ENCODE measurements at regions not wholly inside any gene's neighbourhood (a gene's known extent, or its start where the extent isn't known, plus 50 kb on each side); places are given as distances from the start of the nearest gene placed in this dataset.
"Not testable (repeated sequence)": the region's sequence is repeated elsewhere in the genome, so short reads cannot be mapped to it uniquely, and the experiment has no call there.

GRCh38 chr3:32042867-32043266, 61.3 kb downstream of the ZNF860 start:
- peaks cover 20% of the 10 kb centered on the region for H3K4me1 ChIP-seq (ENCODE audit: control insufficient read depth, insufficient read depth, low read length)
- H3K36me3 ChIP-seq (ENCODE audit: control insufficient read depth, insufficient read depth, low read length, severe bottlenecking); DNase-seq (ENCODE audit: low read depth); H3K27me3 ChIP-seq (replicated peaks; ENCODE audit: control insufficient read depth, insufficient read depth, low read length); H3K4me3 ChIP-seq (ENCODE audit: low read length); H3K9ac ChIP-seq (ENCODE audit: low read length): not testable (repeated sequence)
- H3K9me3 ChIP-seq (ENCODE audit: control insufficient read depth, low read length), result peaks cover 11% of the 10 kb centered on the region

GRCh38 chr3:32045091-32045915, 61.1 kb upstream of the GPD1L start:
- Histone ChIP-seq H3K9ac (ENCODE audit: low read length) (peak overlapping the region; percentile 15), H3K9me3 (ENCODE audit: control insufficient read depth, low read length) (peaks cover 11% of the 10 kb centered on the region), H3K4me3 (ENCODE audit: low read length) (peak overlapping the region; percentile 67), H3K36me3 (ENCODE audit: control insufficient read depth, insufficient read depth, low read length, severe bottlenecking) (no peaks in the 10 kb centered on the region), H3K4me1 (ENCODE audit: control insufficient read depth, insufficient read depth, low read length) (peaks cover 15% of the 10 kb centered on the region), H3K27me3 (replicated peaks; ENCODE audit: control insufficient read depth, insufficient read depth, low read length) (no peaks in the 10 kb centered on the region)
- peak; percentile 82 for DNase-seq (ENCODE audit: low read depth)

GRCh38 chr3:32046102-32046501, 60.3 kb upstream of the GPD1L start:
- H3K9ac ChIP-seq (ENCODE audit: low read length), result no peak overlapping the region
- no peak for DNase-seq (ENCODE audit: low read depth)
- no peaks in the 10 kb centered on the region for H3K36me3 ChIP-seq (ENCODE audit: control insufficient read depth, insufficient read depth, low read length, severe bottlenecking)
- H3K4me3 ChIP-seq (ENCODE audit: low read length), result no peak overlapping the region
- no peaks in the 10 kb centered on the region for H3K27me3 ChIP-seq (replicated peaks; ENCODE audit: control insufficient read depth, insufficient read depth, low read length)
- H3K4me1 ChIP-seq (ENCODE audit: control insufficient read depth, insufficient read depth, low read length), result peaks cover 15% of the 10 kb centered on the region
- peaks cover 11% of the 10 kb centered on the region for H3K9me3 ChIP-seq (ENCODE audit: control insufficient read depth, low read length)

GRCh38 chr3:32048487-32049182, 57.8 kb upstream of the GPD1L start:
- Histone ChIP-seq H3K9me3 (ENCODE audit: control insufficient read depth, low read length) (no peaks in the 10 kb centered on the region), H3K4me1 (ENCODE audit: control insufficient read depth, insufficient read depth, low read length) (peaks cover 15% of the 10 kb centered on the region), H3K9ac (ENCODE audit: low read length) (no peak overlapping the region), H3K27me3 (replicated peaks; ENCODE audit: control insufficient read depth, insufficient read depth, low read length) (no peaks in the 10 kb centered on the region), H3K36me3 (ENCODE audit: control insufficient read depth, insufficient read depth, low read length, severe bottlenecking) (no peaks in the 10 kb centered on the region), H3K4me3 (ENCODE audit: low read length) (no peak overlapping the region)
- no peak for DNase-seq (ENCODE audit: low read depth)

- Histone ChIP-seq H3K9me3 (ENCODE audit: control insufficient read depth, low read length) (no peaks in the 10 kb centered on the region), H3K9ac (ENCODE audit: low read length) (no peak overlapping the region), H3K27me3 (replicated peaks; ENCODE audit: control insufficient read depth, insufficient read depth, low read length) (no peaks in the 10 kb centered on the region), H3K4me1 (ENCODE audit: control insufficient read depth, insufficient read depth, low read length) (peaks cover 10% of the 10 kb centered on the region), H3K36me3 (ENCODE audit: control insufficient read depth, insufficient read depth, low read length, severe bottlenecking) (no peaks in the 10 kb centered on the region), H3K4me3 (ENCODE audit: low read length) (no peak overlapping the region)
- no peak for DNase-seq (ENCODE audit: low read depth)
Observed at GRCh38 chr3:32049916-32050315, 56.5 kb upstream of the GPD1L start.

GRCh38 chr3:32052230-32052629, 54.2 kb upstream of the GPD1L start:
- H3K36me3 ChIP-seq (ENCODE audit: control insufficient read depth, insufficient read depth, low read length, severe bottlenecking); H3K4me1 ChIP-seq (ENCODE audit: control insufficient read depth, insufficient read depth, low read length); H3K9ac ChIP-seq (ENCODE audit: low read length); DNase-seq (ENCODE audit: low read depth); H3K4me3 ChIP-seq (ENCODE audit: low read length); H3K27me3 ChIP-seq (replicated peaks; ENCODE audit: control insufficient read depth, insufficient read depth, low read length); H3K9me3 ChIP-seq (ENCODE audit: control insufficient read depth, low read length): not testable (repeated sequence)

GRCh38 chr3:32052851-32053250, 53.6 kb upstream of the GPD1L start:
- H3K9me3 ChIP-seq (ENCODE audit: control insufficient read depth, low read length); H3K36me3 ChIP-seq (ENCODE audit: control insufficient read depth, insufficient read depth, low read length, severe bottlenecking); H3K9ac ChIP-seq (ENCODE audit: low read length); H3K4me3 ChIP-seq (ENCODE audit: low read length); H3K27me3 ChIP-seq (replicated peaks; ENCODE audit: control insufficient read depth, insufficient read depth, low read length); DNase-seq (ENCODE audit: low read depth); H3K4me1 ChIP-seq (ENCODE audit: control insufficient read depth, insufficient read depth, low read length): not testable (repeated sequence)

GRCh38 chr3:32056559-32057290, 49.7 kb upstream of the GPD1L start:
- Histone ChIP-seq H3K4me3 (ENCODE audit: low read length) (no peak overlapping the region), H3K36me3 (ENCODE audit: control insufficient read depth, insufficient read depth, low read length, severe bottlenecking) (no peaks in the 10 kb centered on the region), H3K4me1 (ENCODE audit: control insufficient read depth, insufficient read depth, low read length) (no peaks in the 10 kb centered on the region), H3K27me3 (replicated peaks; ENCODE audit: control insufficient read depth, insufficient read depth, low read length) (no peaks in the 10 kb centered on the region), H3K9me3 (ENCODE audit: control insufficient read depth, low read length) (no peaks in the 10 kb centered on the region), H3K9ac (ENCODE audit: low read length) (no peak overlapping the region)
- DNase-seq (ENCODE audit: low read depth), result no peak

Measured in adipocyte (in vitro differentiated cells).